ENCODE measurements at regions not wholly inside any gene's neighbourhood (a gene's known extent, or its start where the extent isn't known, plus 50 kb on each side); places are given as distances from the start of the nearest gene placed in this dataset.

- TF ChIP-seq CTCF (IDR thresholded peaks at IDR 0.05): no peak
- TF ChIP-seq POLR2A (IDR thresholded peaks at IDR 0.05): no peak
Measured at GRCh38 chrX:39972340-39972739, 125.4 kb downstream of the BCOR start.
